HepG2 (cell line): ENCODE measurements at regions not wholly inside any gene's neighbourhood (a gene's known extent, or its start where the extent isn't known, plus 50 kb on each side); places are given as distances from the start of the nearest gene placed in this dataset.

Experiments used
- ATAC-seq: fragments of 200-7000 bp; cut with Tn5 transposase; 3 replicates; pipeline ENCODE4 v1.9.1; 2020; ENCODE audit warnings: mild to moderate bottlenecking, moderate library complexity
- BruUV-seq: library from RNA; stranded (reverse); fragments of 400-500 nt; replicated peaks from 2 replicates; lab custom pipeline; 2021; lab: Mats Ljungman, UMichigan
- CTCF ChIA-PET: fragments of 300-600 bp; formaldehyde crosslinking; extraction: SDS; loops from one replicate; lab custom pipeline; 2021; ENCODE audit warnings: low total read pairs, inconsistent platforms, low intra/inter-chr PET ratio; lab: Yijun Ruan, JAX
- POLR2A ChIA-PET: fragments of 350-600 bp; sonication (Branson Sonifier 250); formaldehyde crosslinking; loops from one replicate; lab custom pipeline; 2020; ENCODE audit warnings: antibody characterized with exemption, inconsistent platforms; lab: Yijun Ruan, JAX
- DNase-seq: peaks from one replicate; pipeline ENCODE4 v3.0.0-alpha.2; 2015; ENCODE audit warnings: low spot score
- FAIRE-seq: peaks from 3 replicates; lab custom pipeline; 2011; peaks lifted over from hg19 to GRCh38; lab: Jason Lieb, UNC
- H2AFZ ChIP-seq: one replicate; pipeline ENCODE4 v1.6.1; 2011; ENCODE audit warnings: low read length, inconsistent platforms
- H3K27ac ChIP-seq: fragments of 300-600 bp; 3 replicates; pipeline ENCODE4 v1.8.0; 2011; ENCODE audit warnings: mixed run types, mild to moderate bottlenecking, mixed read lengths, low read length, inconsistent platforms; ENCODE audit not compliant: insufficient read depth; ENCODE audit errors: extremely low read length
- H3K27me3 ChIP-seq, 2 experiments: fragments of 200-600 bp in 1 of 2; 2 replicates in 1 of 2; 3 replicates in 1 of 2; pipeline versions ENCODE4 v1.6.0 to v1.8.0; 2011; ENCODE audit warnings: low read length in 2 of 2, mild to moderate bottlenecking in 2 of 2, moderate library complexity in 2 of 2, inconsistent platforms in 1 of 2; ENCODE audit not compliant: insufficient read depth in 2 of 2, control insufficient read depth in 1 of 2
- H3K36me3 ChIP-seq, 2 experiments: fragments of 200-600 bp in 1 of 2; replicated peaks in 1 of 2; 2 replicates in 1 of 2; 3 replicates in 1 of 2; pipeline versions ENCODE4 v1.5.1 to v1.8.0; 2011; ENCODE audit warnings: low read length in 2 of 2, inconsistent platforms in 1 of 2; ENCODE audit not compliant: insufficient read depth in 2 of 2, control insufficient read depth in 1 of 2
- H3K4me1 ChIP-seq: 2 replicates; pipeline ENCODE4 v1.5.1; 2012; ENCODE audit warnings: low read length, inconsistent platforms; ENCODE audit not compliant: insufficient read depth
- H3K4me2 ChIP-seq: 2 replicates; pipeline ENCODE4 v1.6.0; 2011; ENCODE audit warnings: low read depth, low read length, inconsistent platforms
- H3K4me3 ChIP-seq, 3 experiments: fragments of 200-600 bp in 1 of 3; sonication (generic), shearing (Covaris generic) in 1 of 3; replicated peaks in 1 of 3; 2 replicates each; pipeline ENCODE4 v1.5.1; 2011 to 2016; ENCODE audit warnings: low read length in 3 of 3, inconsistent platforms in 2 of 3, low read depth in 2 of 3, mild to moderate bottlenecking in 2 of 3, control low read depth in 1 of 3, mixed read lengths in 1 of 3; ENCODE audit not compliant: insufficient read depth in 1 of 3
- H3K79me2 ChIP-seq: one replicate; pipeline ENCODE4 v1.6.1; 2011; ENCODE audit warnings: low read length, inconsistent platforms; ENCODE audit not compliant: insufficient read depth
- H3K9ac ChIP-seq: 2 replicates; pipeline ENCODE4 v1.6.0; 2011; ENCODE audit warnings: mild to moderate bottlenecking, low read depth, low read length, inconsistent platforms; ENCODE audit not compliant: insufficient read depth
- H3K9me3 ChIP-seq: 2 replicates; pipeline ENCODE4 v1.5.1; 2012; ENCODE audit warnings: mild to moderate bottlenecking, low read length
- H4K20me1 ChIP-seq: 2 replicates; pipeline ENCODE4 v1.6.0; 2011; ENCODE audit warnings: inconsistent platforms, mild to moderate bottlenecking, low read length, moderate library complexity; ENCODE audit not compliant: insufficient read depth
- AHR ChIP-seq: IDR thresholded peaks from 2 replicates; pipeline ENCODE4 v1.6.1; 2018; ENCODE audit warnings: missing genetic modification reagents, missing compliant biosample characterization
- ELF1 ChIP-seq: sonication (generic); formaldehyde crosslinking; IDR thresholded peaks from 2 replicates; pipeline ENCODE4 v1.4.0; 2020; ENCODE audit warnings: missing genetic modification reagents
- GPN1 ChIP-seq: sonication (generic); formaldehyde crosslinking; IDR thresholded peaks from 2 replicates; pipeline ENCODE4 v1.5.1; 2020; ENCODE audit warnings: missing genetic modification reagents, borderline replicate concordance
- HOXA5 ChIP-seq: sonication (generic); formaldehyde crosslinking; IDR thresholded peaks from 2 replicates; pipeline ENCODE4 v1.4.0; 2020; ENCODE audit warnings: missing genetic modification reagents
- NFYB ChIP-seq: sonication (generic); formaldehyde crosslinking; IDR thresholded peaks from 2 replicates; pipeline ENCODE4 v1.4.0; 2020; ENCODE audit warnings: missing genetic modification reagents
- TBP ChIP-seq: sonication (generic); formaldehyde crosslinking; IDR thresholded peaks from 2 replicates; pipeline ENCODE4 v1.5.0; 2020; ENCODE audit warnings: missing genetic modification reagents
- TCF12 ChIP-seq, 2 experiments: fragments of 450-650 bp in 1 of 2; sonication (generic) in 1 of 2; formaldehyde crosslinking in 1 of 2; IDR thresholded peaks; 2 replicates each; pipeline versions ENCODE4 v1.6.1 to v1.8.0; 2017 to 2022; ENCODE audit warnings: antibody characterized with exemption in 1 of 2, mild to moderate bottlenecking in 1 of 2, missing genetic modification reagents in 1 of 2, moderate library complexity in 1 of 2
- THAP7 ChIP-seq: sonication (generic); formaldehyde crosslinking; IDR thresholded peaks from 2 replicates; pipeline ENCODE4 v1.8.1; 2023; ENCODE audit warnings: mild to moderate bottlenecking, missing genetic modification reagents
- ZBED4 ChIP-seq: sonication (generic); formaldehyde crosslinking; IDR thresholded peaks from 2 replicates; pipeline ENCODE4 v1.4.0; 2020; ENCODE audit warnings: missing genetic modification reagents, borderline replicate concordance
- ZFP1 ChIP-seq: IDR thresholded peaks from 2 replicates; pipeline ENCODE4 v1.6.1; 2016
- ZFP37 ChIP-seq: sonication (generic); formaldehyde crosslinking; IDR thresholded peaks from 2 replicates; pipeline ENCODE4 v1.4.0; 2020; ENCODE audit warnings: missing genetic modification reagents, borderline replicate concordance
- ZNF260 ChIP-seq: sonication (generic); formaldehyde crosslinking; IDR thresholded peaks from 2 replicates; pipeline ENCODE4 v1.4.0; 2020; ENCODE audit warnings: missing genetic modification reagents, low read depth, mild to moderate bottlenecking, borderline replicate concordance
- ZNF460 ChIP-seq: sonication (generic); formaldehyde crosslinking; IDR thresholded peaks from 2 replicates; pipeline ENCODE4 v1.5.1; 2020; ENCODE audit warnings: missing genetic modification reagents, mild to moderate bottlenecking, borderline replicate concordance
- ZNF605 ChIP-seq: sonication (generic); formaldehyde crosslinking; IDR thresholded peaks from 2 replicates; pipeline ENCODE4 v1.8.0; 2022; ENCODE audit warnings: mild to moderate bottlenecking, missing genetic modification reagents
- ZSCAN22 ChIP-seq: sonication (generic); formaldehyde crosslinking; IDR thresholded peaks from 2 replicates; pipeline ENCODE4 v1.4.0; 2020; ENCODE audit warnings: mild to moderate bottlenecking, missing genetic modification reagents
- WGBS: methylation state at CpG from one replicate; pipeline ENCODE4 v1.1.6; 2017; ENCODE audit warnings: low lambda C conversion rate; 5-methylcytosine and 5-hydroxymethylcytosine counted together
- in situ Hi-C: cut with HindIII; loops from 2 replicates; pipeline ENCODE4 v1.10.0; 2017; ENCODE audit warnings: low pct_unique_long_range_greater_than_20kb; ENCODE audit not compliant: extremely low pct_ligation_motif_present
- intact Hi-C: fragments of 100-400 bp; cut with micrococcal nuclease; formaldehyde crosslinking; loops from one replicate; pipeline ENCODE4 v1.10.0; 2022; ENCODE audit not compliant: unreplicated experiment
- TF ChIP-seq, protein P1 (sequence below): sonication (generic); formaldehyde crosslinking; IDR thresholded peaks from 2 replicates; pipeline ENCODE4 v1.4.0; 2020; ENCODE audit warnings: missing genetic modification reagents

DNA sequence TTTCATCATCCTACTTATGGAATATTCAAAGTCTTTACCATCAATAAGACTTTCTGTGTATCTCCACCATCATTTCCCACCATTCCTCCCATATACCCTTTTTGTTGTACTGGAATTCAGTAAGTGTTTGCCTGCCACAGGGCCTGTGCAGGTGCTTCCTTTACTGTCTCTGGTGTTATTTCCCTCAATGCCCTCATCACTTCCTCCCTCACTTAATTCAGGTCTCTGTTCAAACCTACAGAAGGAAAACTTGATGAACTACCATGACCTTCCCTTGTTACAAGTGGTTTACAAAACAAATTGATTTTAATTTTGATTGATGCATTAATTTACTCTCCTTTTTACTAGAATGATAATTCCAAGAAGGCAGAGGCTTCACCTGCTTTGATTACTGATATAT lies 159.5 kb upstream of the FAT4 start (continued):
- TF ChIP-seq THAP7 (CRISPR knock-in tag) = no peak
- no peak for TF ChIP-seq ZFP1 (CRISPR knock-in tag)
- no peak for TF ChIP-seq ZNF260 (CRISPR knock-in tag)
- TF ChIP-seq, protein P1, sequence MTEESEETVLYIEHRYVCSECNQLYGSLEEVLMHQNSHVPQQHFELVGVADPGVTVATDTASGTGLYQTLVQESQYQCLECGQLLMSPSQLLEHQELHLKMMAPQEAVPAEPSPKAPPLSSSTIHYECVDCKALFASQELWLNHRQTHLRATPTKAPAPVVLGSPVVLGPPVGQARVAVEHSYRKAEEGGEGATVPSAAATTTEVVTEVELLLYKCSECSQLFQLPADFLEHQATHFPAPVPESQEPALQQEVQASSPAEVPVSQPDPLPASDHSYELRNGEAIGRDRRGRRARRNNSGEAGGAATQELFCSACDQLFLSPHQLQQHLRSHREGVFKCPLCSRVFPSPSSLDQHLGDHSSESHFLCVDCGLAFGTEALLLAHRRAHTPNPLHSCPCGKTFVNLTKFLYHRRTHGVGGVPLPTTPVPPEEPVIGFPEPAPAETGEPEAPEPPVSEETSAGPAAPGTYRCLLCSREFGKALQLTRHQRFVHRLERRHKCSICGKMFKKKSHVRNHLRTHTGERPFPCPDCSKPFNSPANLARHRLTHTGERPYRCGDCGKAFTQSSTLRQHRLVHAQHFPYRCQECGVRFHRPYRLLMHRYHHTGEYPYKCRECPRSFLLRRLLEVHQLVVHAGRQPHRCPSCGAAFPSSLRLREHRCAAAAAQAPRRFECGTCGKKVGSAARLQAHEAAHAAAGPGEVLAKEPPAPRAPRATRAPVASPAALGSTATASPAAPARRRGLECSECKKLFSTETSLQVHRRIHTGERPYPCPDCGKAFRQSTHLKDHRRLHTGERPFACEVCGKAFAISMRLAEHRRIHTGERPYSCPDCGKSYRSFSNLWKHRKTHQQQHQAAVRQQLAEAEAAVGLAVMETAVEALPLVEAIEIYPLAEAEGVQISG (CRISPR knock-in tag) = no peak
- no peak for TF ChIP-seq ZNF460
- no peak for TF ChIP-seq HOXA5
- TF ChIP-seq AHR (CRISPR knock-in tag) = no peak
- TF ChIP-seq TCF12 (IDR thresholded peaks at IDR 0.05) = no peak
- no peak for TF ChIP-seq TCF12 (CRISPR knock-in tag; IDR thresholded peaks at IDR 0.05)
- no peak for TF ChIP-seq ZNF605
- no peak for TF ChIP-seq NFYB (CRISPR knock-in tag)
- TF ChIP-seq ZSCAN22 = no peak

DNA sequence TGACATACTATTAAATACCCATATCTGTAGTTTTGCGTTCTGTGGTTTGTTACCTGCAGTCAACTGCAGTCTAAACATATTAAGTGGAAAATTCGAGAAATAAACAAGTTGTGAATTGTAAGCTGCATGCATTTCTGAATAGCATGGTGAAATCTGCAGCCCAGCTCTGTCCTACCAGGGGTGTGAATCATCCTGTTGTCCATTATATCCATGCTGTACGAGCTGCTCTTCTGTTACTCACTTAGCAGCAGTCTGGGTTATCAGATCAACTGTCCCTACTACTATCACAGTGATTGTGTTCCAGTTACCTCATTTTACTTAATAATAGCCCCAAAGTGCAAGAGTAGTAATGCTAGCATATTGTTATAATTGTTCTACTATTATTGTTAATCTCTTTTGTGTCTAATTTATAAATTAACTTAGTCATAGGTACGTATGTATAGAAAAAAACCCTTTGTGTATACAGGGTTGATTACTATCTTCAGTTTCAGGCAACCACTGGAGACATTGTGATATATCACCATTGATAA lies 173.7 kb upstream of the FAT4 start:
- ATAC-seq (no peak), FAIRE-seq (no peak), DNase-seq (no peak)
- CTCF ChIA-PET = no interaction called here
- Histone ChIP-seq H3K4me2 (no peak overlapping the region), H3K27ac (no peak overlapping the region), H3K27me3 (no peaks in the 10 kb centered on the region), H3K9me3 (no peaks in the 10 kb centered on the region), H3K4me1 (no peaks in the 10 kb centered on the region), H3K36me3 (no peaks in the 10 kb centered on the region), H4K20me1 (no peaks in the 10 kb centered on the region), H3K79me2 (no peaks in the 10 kb centered on the region), H2AFZ (no peak overlapping the region), H3K4me3 (no peak overlapping the region), H3K9ac (no peak overlapping the region)
- POLR2A ChIA-PET = no interaction called here
- WGBS = under 1% methylated on average over 4 of the region's 4 CpGs
- in situ Hi-C loops (no loop called here), intact Hi-C loops (no loop called here)
- BruUV-seq = no TSS peak
- TF ChIP-seq ZFP37 (no peak), TBP (CRISPR knock-in tag) (no peak), ZBED4 (CRISPR knock-in tag) (no peak), ELF1 (no peak), GPN1 (CRISPR knock-in tag) (no peak)
